ENCODE measurements at regions not wholly inside any gene's neighbourhood (a gene's known extent, or its start where the extent isn't known, plus 50 kb on each side); places are given as distances from the start of the nearest gene placed in this dataset.
"Not testable (repeated sequence)": the region's sequence is repeated elsewhere in the genome, so short reads cannot be mapped to it uniquely, and the experiment has no call there.

DNA sequence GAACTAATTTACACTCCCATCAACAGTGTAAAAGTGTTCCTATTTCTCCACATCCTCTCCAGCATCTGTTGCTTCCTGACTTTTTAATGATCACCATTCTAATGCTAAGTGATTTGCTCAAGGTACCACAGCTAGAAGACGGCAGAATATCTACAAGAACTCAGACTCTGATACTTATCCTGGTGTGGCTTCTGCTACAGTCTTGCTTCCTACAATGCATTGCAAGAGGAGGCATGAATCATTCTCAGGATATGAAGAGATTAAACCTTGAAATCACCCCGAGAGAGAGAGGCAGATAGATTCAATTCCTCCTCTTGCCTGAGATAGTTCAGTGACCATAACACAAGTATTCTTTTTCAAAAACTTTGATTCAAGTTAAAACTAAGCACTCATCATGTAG lies 306.4 kb downstream of the TBC1D4 start:
- DNase-seq, result no peak

DNA sequence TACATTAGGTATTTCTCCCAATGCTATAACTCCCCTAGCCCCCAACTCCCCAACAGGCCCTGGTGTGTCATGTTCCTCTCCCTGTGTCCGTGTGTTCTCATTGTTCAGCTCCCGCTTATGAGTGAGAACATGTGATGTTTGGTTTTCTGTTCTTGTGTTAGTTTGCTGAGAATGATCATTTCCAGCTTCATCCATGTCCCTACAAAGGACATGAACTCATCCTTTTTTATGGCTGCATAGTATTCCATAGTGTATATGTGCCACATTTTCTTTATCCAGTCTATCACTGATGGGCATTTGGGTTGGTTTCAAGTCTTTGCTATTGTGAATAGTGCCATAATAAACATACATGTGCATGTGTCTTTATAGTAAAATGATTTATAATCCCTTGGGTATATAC lies 306.9 kb downstream of the TBC1D4 start:
- not testable (repeated sequence) for DNase-seq

DNA sequence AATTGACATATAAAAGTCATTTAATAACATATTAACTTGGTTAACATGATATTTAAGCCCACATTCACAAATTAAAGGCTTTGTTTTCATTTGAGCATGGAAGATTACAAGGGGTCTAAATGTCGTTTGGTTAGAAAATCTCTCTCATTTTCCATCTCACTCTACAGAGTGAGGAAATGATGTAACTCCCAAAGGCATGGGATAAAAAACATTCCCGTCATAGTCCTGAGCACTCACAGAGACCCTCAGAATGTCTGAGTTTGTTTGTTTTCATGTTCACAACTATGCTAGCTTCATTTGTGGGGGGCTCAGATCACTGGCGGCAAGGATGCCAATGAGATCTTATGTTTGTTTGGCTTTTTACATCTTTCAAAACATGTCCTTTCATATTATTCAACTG lies 307.5 kb downstream of the TBC1D4 start:
- no peak for DNase-seq

DNA sequence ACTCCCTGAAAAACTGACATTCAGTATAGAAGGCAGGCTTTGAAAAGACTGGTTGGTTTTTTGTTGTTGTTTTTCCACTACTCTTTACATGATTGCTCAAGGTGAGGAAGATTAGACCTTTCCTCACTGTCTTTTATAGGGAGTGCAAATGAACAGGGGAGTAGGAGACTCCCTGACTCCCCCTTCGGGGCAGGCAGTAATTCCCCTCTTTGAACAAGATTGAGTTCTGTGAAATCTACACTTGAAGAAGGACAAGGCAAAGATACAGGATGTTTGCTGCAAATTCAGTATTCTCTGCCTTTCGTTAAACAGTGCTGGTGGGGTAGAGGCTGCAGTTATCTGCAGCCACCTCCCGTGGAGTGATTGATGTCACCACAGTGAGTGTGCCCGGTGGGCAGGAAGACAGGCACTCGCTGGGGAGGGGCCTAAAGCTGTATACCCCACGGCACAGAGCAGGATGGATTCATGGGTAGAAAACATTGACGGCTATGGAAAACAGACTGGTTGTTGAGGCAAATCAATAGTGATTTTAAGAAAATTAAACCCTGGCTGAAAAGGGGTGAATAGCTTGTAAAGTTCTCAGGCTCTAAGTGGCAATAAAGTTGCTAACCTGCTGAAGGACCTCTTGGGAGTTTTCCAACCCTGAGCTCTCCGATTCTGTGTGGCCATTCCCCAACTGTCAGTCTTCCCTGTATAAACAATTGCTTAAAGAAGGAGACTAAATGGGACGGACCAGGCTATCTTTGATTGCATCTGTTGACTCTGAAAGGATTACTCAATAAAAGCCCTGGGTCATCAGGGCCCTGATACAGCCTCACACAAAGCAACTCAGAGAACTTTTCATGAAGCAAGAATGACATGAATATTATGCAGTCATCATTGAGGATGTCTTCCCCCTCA lies 308.3 kb downstream of the TBC1D4 start:
- no peak for DNase-seq

DNA sequence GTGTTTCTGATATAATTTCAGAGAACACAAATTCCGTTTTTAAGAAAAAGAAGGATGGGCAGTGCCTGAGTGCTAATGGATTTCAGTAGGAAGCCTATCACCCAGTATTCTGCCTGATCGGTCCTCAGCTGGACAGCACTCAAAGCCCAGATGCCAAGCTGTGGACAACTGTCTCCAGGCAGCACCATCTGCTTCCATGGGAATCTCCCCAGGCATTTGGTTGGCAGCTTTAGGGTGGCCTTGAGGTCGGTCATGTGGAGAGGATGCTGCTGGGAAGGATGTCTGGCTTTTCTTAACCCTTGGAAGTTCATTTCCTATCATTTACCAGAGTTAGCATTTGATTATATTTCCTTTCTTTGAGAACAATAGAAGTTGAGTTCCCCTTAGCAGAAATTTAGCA lies 311.7 kb downstream of the TBC1D4 start:
- DNase-seq, result no peak

DNA sequence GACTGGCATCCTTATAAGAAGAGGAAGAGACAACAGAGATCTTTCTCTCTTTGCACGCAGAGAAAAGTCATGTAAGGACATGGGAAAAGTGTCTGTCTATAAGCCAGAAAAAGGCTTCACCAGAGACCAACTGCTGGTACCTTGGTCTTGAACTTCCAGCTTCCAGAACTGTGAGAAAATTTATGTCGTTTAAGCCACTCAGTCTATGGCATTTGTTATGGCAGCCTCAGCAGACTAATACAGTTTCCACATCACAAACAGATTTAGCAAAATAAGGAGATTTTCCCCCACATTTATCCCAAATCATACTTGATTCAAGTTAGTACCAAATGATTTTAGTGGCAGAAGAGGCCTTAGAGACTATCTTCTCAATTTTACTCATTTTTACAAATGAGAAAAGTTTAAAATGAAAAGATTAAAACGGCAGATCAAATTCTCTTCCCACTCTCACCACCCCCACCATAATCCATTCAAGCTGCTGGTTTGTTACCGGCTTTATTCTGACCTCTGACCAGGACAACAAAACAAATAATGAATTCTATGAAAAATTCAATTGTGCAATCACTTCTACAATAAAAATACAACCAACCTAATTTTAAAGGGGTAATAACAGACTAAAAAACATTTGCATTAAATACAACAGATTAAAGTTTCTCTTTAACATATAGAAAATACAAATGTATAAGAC lies 316.3 kb downstream of the TBC1D4 start:
- no peak for DNase-seq

DNA sequence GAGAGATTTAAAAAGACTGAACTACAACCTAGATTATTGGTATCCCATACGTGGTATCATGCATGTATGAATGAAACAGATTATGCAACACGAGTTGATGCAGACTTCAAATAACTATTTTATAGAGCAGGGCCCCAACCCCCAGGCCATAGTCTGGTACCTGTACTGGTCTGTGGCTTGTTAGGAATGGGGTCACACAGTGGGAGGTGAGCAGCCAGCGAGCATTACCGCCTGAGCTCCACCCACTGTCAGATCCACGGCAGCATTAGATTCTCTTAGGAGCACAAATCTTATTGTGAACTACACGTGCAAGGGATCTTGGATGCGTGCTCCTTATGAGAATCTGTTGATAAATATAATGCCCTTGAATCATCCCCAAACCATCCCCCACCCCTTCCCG lies 320.2 kb downstream of the TBC1D4 start:
- no peak for DNase-seq

DNA sequence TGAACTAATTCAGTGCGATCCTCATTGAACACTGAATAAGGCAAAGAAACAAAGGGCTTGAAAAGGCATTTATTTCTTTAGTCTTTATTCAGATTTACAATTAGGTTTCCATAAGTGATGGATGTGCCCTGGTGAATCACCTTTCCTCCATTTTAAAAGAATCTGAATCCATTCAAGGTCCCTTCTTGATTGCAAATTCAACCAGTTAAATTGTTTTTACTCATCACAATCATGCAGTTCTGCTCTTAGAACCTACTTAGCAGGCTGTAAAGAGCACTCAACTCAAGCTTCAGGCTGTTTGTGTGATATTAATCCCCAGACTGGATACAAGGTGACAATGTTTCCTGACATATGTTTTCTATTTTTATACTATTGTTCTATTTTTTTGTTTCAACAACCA lies 321.0 kb downstream of the TBC1D4 start:
- no peak for DNase-seq

DNA sequence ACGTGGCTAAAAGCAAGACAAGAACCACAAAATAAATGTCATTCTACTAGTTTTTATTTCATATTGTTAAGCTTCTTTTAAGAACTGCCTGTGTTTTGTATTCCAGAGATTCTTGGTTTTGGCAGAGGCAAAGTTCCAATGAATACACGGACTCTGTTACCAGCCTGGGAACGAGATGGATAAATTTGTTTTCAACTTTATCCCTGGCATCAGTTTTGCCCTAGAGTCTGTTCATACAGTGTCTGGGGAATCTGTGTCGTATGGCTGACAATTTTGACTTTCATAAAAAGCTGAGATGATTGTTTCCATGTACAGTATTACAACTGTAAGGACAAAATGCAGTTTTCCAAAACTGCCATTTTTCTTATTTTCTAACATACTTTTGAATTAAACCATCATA lies 327.6 kb downstream of the TBC1D4 start:
- DNase-seq, result no peak

DNA sequence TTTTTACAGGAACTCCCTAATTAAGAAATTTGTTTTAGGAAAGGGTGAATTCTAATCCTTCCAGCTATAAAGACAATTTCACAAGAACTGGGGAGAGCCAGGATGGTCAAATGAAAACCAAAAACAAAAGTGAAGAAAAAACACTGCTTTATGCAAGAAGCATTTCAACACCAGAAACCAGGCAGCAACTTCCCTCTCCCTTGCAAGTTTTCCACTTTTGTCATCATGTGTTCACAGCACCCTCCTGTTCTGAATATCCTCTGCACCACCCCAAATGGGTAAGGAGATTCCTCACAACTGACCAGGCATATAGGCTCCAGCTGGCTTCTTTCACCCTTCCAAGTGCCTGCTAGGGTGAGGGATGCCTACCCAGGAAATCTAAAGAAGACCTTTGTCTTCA lies 328.1 kb downstream of the TBC1D4 start:
- DNase-seq, result no peak

DNA sequence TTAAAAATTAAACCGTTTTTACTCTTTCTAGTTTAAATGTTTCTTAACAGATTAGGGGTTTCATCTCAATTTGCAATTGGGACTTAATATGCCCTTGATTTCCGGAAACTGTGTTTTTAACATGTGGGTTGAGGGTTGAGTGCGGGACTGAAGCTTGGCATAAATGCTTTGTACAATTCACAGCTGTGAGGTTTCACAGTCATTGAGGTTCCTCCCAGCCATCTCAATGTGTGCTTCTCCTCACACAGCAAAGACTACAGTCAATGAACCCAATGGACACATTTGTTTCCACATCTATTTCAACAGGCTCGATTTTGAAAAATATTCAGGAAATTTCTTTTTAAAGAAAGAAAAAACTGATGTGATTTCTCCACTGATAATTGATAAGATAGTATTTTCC lies 328.6 kb downstream of the TBC1D4 start:
- no peak for DNase-seq

DNA sequence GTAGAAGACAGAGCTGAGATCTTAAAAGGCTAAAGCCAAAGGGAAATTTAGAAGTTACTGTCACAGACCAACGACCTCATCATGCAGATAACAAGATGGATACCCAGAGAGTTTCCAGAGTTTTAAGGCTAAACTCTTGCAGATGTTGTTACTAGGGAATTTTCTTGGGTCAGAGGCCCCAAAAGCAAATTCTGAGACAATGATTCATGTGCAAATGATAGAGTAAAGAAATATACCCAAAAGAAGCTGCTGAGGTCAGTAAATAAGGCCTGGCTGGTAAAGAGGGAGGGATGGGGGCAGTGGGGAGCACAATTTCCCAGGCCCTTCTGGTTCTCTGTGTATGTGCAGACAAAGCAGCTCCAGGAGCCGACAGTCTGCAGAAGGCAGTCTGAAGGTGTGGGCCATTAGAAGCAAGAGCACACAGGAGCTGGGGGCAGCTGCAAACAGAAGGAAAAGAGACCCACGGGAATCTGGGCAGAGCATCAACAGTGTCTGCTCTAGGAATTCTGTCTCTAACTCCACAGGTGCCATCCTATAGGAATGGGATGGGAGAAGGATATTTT lies 330.8 kb downstream of the TBC1D4 start:
- DNase-seq, result no peak

DNA sequence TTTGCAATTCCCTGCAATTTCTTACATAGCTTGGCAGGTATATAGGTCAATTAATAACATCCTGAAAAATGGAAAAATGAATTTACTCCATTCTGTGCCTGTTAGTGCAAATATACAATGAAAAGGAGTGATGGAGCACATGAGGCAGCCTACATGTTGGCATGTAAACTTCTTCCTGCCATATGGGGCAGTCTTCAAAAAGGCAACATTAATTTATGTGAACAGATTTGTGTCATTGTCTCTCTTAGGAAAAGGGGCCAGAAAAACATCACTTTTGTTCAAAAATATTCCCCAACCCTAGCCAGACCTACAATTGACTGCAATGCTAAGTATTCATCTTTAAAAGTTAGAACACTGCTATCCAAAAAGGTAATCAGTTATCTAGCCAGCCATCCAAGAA lies 332.2 kb downstream of the TBC1D4 start:
- no peak for DNase-seq

DNA sequence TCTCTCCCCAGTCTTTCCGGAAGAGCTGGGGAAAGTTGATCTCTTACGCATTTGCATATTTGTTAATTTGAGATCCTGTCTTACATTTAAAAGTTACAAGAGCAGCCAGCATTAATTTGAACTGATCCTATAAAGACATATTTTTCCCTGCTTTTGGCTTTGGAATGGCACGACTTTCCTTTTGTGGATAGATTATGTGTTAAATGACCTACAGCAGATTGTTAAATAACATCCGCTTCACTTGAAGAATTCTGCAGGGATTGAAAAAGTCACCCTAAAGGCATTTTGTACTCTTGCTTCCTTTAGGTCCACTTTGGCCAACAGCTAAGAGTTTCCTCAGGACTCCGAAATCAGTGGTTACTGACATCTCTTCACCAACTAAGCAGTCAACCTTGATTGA lies 334.0 kb downstream of the TBC1D4 start:
- DNase-seq, result no peak

DNA sequence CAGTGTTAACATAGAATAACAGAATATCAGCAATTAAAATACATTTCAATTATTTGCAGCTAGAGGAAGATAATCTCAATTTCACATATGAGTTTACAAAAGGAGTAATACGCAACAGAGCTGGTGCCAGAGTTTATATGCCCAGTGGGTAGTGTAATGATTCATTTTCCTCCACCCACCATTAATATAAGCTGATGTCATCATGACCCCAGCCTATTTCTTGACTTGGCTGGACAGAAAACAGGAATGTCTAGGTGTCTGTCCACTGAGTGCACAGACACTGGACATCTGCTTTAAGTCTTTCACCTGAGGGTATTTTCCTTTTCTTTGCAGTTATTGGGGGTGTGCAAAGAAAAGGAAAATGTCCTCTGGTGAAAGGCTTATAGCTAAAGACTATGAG lies 335.5 kb downstream of the TBC1D4 start:
- DNase-seq, result no peak

DNA sequence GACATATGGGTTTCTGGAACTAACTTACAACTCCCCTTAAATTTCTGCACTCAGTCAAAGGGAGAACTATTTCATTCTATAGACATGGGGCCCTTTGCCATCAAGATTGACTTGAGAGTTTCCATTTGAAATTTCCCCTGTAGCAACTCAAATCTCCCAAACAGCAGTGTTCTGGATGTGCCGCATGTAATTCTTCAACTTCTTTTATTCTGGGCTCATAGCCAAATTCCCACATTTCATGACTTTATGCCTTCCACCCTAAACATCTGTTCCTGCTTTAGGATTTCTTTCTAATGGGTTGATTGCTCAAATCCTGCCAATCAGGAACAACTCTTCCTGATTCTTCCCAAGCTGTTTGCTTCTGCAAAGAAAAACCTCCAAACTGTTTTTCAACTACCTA lies 336.0 kb downstream of the TBC1D4 start:
- no peak for DNase-seq

DNA sequence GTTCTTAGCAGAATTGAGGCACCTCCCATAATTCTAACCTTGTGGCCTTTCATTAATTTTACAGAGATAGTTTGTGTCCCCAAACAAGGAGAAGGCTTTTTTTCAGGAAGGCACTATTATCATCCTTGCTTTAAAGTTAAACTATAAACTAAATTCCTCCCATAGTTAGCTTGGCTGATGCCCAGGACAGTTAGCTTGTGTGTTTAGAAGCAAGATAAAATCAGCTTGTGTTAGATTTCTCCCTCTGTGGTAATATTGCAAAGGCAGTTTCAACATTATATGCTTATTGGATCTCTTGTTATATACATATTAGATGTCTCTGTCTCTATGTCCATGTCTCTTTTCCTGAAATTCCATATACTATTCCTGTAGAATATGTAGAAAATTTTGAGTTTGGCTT lies 342.7 kb downstream of the TBC1D4 start:
- no peak for DNase-seq

DNA sequence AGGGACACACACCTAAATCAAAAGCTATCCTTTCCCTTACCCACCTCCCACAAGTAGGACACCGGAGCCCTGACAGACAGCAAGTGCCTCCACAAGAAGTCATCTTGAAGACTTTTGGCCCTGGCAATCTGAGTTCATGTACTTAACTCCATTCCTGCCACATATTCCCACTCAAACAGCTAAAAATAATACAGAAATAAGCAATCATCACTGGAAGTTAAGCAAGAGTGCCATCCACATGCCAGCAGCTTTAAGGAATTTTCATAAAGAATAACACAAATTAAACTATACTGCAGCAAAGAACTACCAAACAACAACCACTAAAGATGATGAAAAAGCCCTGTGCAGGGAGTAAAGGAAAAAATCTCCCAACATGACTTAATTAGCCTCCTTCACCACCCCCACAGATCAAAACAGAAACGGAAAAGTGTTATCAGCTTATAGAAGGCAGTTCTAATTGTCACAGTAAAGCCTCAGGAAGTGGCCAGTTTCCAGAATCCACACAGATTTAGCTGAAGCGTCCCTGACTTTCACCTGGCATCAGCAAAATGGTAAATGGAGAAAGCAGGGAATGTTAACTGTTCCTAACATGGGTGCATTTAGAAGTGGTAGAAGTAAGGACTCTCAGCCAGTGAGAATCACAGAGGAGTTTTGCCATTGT lies 343.9 kb downstream of the TBC1D4 start:
- no peak for DNase-seq

DNA sequence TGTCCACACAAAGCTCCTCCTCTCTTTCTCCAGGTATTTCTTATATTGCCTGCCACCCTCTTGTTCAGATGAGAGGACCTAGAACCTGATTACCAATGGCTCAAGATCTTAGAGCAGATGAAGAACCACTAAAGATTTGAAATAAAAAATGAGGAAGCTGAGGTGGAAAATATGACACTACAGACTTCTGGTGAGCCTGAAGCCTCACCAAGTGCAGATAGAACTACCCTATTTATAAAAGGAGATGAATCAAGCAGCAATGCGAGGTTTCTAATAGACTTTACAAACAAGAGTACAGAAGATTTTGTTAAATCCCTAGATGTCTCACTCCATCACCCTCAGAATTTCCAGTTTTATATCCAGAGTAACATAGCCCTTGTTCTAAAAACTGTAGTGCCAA lies 345.8 kb downstream of the TBC1D4 start:
- DNase-seq, result no peak

DNA sequence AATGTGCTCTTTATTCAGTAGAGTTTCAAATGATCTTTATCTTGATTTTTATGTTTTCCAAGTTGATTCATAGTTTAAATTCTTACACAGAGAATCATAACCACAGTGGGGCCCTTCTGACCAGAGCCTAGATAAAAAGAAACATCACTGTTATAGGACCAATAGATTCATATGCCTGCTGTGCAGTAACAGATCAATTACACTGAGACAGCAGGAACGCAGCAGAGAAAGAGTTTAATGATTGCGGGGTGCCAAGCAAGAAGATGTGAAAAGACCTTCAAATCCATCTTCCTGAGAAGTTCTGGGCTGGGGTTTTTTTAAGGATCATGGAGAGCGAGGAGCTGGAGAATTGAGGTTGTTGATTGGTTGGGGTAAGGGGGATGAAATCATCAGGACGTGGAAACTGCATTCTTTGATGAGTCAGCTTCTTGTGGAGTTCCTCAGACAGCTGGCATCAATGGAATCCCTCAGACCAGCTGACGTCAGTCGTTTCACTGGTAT lies 346.6 kb downstream of the TBC1D4 start:
- no peak for DNase-seq

DNA sequence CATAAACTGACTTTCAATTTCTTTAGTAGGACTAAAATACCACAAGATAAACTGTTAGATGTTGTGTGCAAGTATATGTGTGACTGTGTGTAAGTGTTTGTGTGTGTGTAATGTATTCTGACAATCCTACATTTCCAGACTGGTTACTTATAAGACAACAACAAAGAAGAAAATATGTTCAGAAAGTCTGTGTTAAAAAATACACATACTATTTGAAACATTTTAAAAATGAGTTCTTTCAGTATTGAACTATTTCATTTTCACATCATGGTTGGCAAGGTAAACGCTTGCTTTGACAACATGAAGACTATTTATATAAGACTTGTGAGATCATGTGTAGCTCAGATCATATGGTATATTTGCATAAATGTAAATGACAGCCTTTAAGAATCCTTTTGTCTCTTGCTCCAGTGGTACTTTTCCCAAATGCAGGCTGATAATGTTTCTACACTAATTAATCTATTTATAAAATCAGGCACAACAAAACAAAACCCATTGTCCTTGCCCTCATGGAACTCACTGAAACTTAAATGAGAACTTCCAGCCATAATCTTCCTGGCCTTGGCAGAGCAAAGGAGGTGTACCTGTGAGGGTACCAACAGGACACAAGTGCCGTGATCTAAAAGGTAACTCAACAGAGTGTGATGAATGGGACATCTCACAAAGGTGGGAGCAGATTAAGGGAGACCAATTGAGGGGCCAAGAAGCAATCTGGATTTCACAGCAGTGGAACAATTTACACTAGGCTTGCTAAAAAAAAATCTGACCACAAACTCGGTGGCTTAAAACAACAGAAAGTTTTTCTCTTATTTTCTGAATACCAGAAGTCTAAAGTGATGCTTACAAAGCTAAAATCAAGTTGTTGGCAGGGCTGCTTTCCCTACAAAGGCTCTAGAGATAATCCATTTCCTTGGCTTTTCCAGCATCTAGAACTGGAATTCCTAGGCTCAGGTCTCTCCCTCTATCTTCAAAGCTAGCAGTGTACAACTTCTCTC lies 349.0 kb downstream of the TBC1D4 start:
- no peak for DNase-seq

DNA sequence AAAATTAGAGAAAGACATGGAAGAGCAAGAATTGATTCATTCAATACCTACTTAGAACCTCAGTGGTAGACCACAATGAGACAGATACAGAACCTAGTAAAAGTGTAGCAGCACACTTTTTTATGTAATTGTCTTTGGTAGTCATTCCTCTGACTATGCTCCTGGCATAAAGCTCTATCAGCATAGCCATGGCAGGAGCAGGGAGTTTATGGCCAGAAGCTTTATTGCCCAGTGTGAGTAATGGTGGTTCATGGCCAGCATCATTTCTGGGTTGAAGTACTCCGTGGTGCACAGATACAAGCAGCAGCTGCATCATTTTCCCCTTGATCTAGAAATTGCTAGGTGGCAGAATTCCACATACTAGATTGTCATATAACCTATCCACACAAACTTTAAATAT lies 352.6 kb downstream of the TBC1D4 start:
- DNase-seq, result no peak
